ENCODE measurements at regions not wholly inside any gene's neighbourhood (a gene's known extent, or its start where the extent isn't known, plus 50 kb on each side); places are given as distances from the start of the nearest gene placed in this dataset.

DNA sequence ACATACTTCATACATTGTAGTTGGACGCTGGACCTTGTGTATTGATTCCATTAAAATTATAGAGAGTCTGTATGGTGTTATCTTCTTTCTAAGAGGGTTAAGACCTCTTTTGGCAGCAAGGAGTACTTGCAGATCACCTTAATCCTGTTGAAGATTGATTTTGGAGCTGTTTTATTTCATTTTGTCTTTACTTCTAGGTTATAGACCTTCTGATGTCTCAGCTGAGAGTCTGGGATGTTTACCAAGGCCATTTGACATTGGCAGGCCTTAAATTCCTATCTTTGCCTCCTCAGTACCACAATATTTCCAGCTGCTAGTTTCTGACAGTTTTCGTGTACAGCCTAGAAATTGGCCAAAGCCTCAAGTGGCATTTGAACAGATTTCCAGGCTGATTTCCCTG, 338.0 kb downstream of the LMO4 start:
- TF ChIP-seq, protein P1, sequence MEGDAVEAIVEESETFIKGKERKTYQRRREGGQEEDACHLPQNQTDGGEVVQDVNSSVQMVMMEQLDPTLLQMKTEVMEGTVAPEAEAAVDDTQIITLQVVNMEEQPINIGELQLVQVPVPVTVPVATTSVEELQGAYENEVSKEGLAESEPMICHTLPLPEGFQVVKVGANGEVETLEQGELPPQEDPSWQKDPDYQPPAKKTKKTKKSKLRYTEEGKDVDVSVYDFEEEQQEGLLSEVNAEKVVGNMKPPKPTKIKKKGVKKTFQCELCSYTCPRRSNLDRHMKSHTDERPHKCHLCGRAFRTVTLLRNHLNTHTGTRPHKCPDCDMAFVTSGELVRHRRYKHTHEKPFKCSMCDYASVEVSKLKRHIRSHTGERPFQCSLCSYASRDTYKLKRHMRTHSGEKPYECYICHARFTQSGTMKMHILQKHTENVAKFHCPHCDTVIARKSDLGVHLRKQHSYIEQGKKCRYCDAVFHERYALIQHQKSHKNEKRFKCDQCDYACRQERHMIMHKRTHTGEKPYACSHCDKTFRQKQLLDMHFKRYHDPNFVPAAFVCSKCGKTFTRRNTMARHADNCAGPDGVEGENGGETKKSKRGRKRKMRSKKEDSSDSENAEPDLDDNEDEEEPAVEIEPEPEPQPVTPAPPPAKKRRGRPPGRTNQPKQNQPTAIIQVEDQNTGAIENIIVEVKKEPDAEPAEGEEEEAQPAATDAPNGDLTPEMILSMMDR (IDR thresholded peaks at IDR 0.05; ENCODE audit: insufficient read depth, low read length): no peak
- TF ChIP-seq, protein P2, sequence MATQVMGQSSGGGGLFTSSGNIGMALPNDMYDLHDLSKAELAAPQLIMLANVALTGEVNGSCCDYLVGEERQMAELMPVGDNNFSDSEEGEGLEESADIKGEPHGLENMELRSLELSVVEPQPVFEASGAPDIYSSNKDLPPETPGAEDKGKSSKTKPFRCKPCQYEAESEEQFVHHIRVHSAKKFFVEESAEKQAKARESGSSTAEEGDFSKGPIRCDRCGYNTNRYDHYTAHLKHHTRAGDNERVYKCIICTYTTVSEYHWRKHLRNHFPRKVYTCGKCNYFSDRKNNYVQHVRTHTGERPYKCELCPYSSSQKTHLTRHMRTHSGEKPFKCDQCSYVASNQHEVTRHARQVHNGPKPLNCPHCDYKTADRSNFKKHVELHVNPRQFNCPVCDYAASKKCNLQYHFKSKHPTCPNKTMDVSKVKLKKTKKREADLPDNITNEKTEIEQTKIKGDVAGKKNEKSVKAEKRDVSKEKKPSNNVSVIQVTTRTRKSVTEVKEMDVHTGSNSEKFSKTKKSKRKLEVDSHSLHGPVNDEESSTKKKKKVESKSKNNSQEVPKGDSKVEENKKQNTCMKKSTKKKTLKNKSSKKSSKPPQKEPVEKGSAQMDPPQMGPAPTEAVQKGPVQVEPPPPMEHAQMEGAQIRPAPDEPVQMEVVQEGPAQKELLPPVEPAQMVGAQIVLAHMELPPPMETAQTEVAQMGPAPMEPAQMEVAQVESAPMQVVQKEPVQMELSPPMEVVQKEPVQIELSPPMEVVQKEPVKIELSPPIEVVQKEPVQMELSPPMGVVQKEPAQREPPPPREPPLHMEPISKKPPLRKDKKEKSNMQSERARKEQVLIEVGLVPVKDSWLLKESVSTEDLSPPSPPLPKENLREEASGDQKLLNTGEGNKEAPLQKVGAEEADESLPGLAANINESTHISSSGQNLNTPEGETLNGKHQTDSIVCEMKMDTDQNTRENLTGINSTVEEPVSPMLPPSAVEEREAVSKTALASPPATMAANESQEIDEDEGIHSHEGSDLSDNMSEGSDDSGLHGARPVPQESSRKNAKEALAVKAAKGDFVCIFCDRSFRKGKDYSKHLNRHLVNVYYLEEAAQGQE (IDR thresholded peaks at IDR 0.05; ENCODE audit: insufficient replicate concordance, low read depth): no peak

Data from HL-60 (cell line).